Heart left ventricle (tissue), 16 donors: ENCODE measurements at regions not wholly inside any gene's neighbourhood (a gene's known extent, or its start where the extent isn't known, plus 50 kb on each side); places are given as distances from the start of the nearest gene placed in this dataset.

Experiments
- ATAC-seq, 4 donors: fragments of 200-7000 bp; cut with Tn5 transposase; one replicate each; pipeline ENCODE4 v1.9.1; 2020 to 2022; ENCODE audit warnings: moderate library complexity in 4 of 4, mild to moderate bottlenecking in 3 of 4, moderate number of reproducible peaks in 1 of 4
- DNase-seq, 5 donors: peaks; one replicate each; pipeline ENCODE4 v3.0.0-alpha.2; 2020
- H3K27ac ChIP-seq, 12 donors: fragments of 200-600 bp; sonication (generic) in 4 of 12; one replicate each; pipeline versions ENCODE4 v1.5.0 to v1.8.0; 2016 to 2022; ENCODE audit warnings: mild to moderate bottlenecking in 2 of 12
- H3K27me3 ChIP-seq, 9 donors: fragments of 200-600 bp; sonication (generic) in 2 of 9; one replicate each; pipeline versions ENCODE4 v1.5.1 to v1.8.0; 2016 to 2022; ENCODE audit warnings: mild to moderate bottlenecking in 3 of 9
- H3K36me3 ChIP-seq, 9 donors: fragments of 200-600 bp; sonication (generic) in 2 of 9; one replicate each; pipeline versions ENCODE4 v1.5.0 to v1.8.0; 2018 to 2022; ENCODE audit warnings: mild to moderate bottlenecking in 2 of 9
- H3K4me1 ChIP-seq, 12 donors: fragments of 200-600 bp; sonication (generic) in 4 of 12; one replicate each; pipeline versions ENCODE4 v1.5.0 to v1.8.0; 2016 to 2022; ENCODE audit warnings: mild to moderate bottlenecking in 3 of 12
- H3K4me3 ChIP-seq, 12 donors: fragments of 200-600 bp; sonication (generic) in 4 of 12; one replicate each; pipeline versions ENCODE4 v1.5.0 to v1.8.0; 2017 to 2022; ENCODE audit warnings: mild to moderate bottlenecking in 9 of 12, moderate library complexity in 4 of 12
- H3K9me3 ChIP-seq, 12 donors: fragments of 200-600 bp; sonication (generic) in 4 of 12; one replicate each; pipeline versions ENCODE4 v1.5.0 to v1.8.0; 2016 to 2022; ENCODE audit warnings: mild to moderate bottlenecking in 1 of 12
- CTCF ChIP-seq, 12 donors: fragments of 200-600 bp; sonication (generic) in 4 of 12; IDR thresholded peaks; one replicate each; pipeline versions ENCODE4 v1.5.0 to v1.8.0; 2018 to 2022; ENCODE audit warnings: antibody characterized with exemption in 12 of 12, mild to moderate bottlenecking in 5 of 12
- POLR2A ChIP-seq, 2 donors: fragments of 450-650 bp; IDR thresholded peaks; one replicate each; pipeline ENCODE4 v1.6.1; 2017; ENCODE audit warnings: antibody characterized with exemption in 2 of 2, mild to moderate bottlenecking in 2 of 2, moderate library complexity in 2 of 2
- WGBS, 4 donors: extraction: QIAGEN DNeasy Blood & Tissue Kit in 2 of 4; methylation state at CpG; one replicate each; pipeline versions ENCODE4 v1.1.5 to v1.1.7; 2013 to 2018; 5-methylcytosine and 5-hydroxymethylcytosine counted together
- intact Hi-C, 10 donors: fragments of 100-400 bp; cut with DNase I; formaldehyde crosslinking; loops; one replicate each; pipeline versions ENCODE4 v1.11.1 to v1.14.2; 2022
- donor health status: ischemic (EF 13 %, LVEDD 7.1; RV severe dilation, severe dysfunction).
- donor health status: healthy with polysubstance abuse.
- donor health status: DM: no; HTN: yes; CAD: no.
- donor health status: DM: no; HTN: no; CAD: no.
- donor health status: ischemic (EF 25% LVEDD 6.9; RV normal size, moderate dysfunction).
- donor health status: ischemic (EF 25% LVEDD 5.7; RV mildly dilated, moderate dysfunction).
- donor health status: healthy.
- donor health status: DM: yes; HTN: yes; CAD: no.
- donor health status: ischemic (EF 35%, LVEDD 5.7; RV mildly dilated, moderate dysfunction).
- donor health status: nonischemic (EF 11% LVEDD 7.7; RV severe dilation, severe dysfunction).
- donor health status: DM: yes; HTN: yes; CAD: no.
- donor health status: PGD.
- donor health status: ischemic (EF 29% LVEDD 5.4; RV normal size, mild dysfunction).
- donor health status: nonischemic (EF 23%, LVEDD 6.1; RV moderate dilation, normal function).

DNA sequence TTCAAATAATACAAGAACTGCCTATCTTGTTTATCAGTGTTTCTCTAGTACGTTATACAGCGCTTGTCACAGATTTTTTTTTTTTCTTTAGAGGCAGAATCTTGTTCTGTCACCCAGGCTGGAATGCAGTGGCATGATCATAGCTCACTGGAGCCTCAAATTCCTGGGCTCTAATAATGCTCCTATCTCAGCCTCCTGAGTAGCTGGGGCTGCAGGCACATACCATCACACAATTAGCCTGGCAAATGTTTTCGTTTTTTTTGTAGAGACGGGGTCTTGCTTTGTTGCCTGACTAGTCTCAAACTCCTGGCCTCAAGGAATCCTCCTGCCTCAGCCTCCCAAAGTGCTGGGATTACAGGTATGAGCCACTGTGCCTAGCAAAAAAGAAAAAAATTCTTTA lies 66.0 kb upstream of the FREM2 start:
- no peaks in the 10 kb centered on the region for H3K9me3 ChIP-seq
- DNase-seq (no peak), ATAC-seq (no peak)
- WGBS, 4 donors, result 52 to 58% (median 55%) methylated on average over 4 of the region's 4 CpGs
- no peak overlapping the region for H3K4me3 ChIP-seq
- no peaks in the 10 kb centered on the region for H3K27me3 ChIP-seq
- intact Hi-C loops, result no loop called here
- no peaks in the 10 kb centered on the region for H3K4me1 ChIP-seq
- no peak overlapping the region for H3K27ac ChIP-seq
- TF ChIP-seq POLR2A (IDR thresholded peaks at IDR 0.05) (no peak), CTCF (IDR thresholded peaks at IDR 0.05) (no peak)
- H3K36me3 ChIP-seq, result no peaks in the 10 kb centered on the region

DNA sequence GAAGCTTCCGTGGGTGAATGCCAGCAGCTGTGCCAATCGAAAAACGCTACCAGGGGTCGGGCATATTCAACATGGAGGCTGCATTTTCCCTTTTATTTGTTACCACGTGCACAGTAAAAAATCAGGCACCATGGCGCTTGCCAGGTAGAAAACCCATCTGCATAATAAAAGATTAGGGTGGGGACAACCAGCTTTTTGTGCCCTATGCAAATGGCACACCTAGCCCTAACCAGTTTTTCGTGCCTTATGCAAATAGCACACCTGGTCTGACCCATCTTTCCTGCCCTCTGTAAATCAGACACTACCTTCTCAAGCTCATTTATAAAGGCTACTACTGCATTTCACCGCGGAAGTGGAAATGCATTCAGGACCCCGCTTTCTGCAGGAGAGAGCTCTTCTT lies 62.1 kb upstream of the FREM2 start:
- WGBS, 4 donors, result 54 to 62% (median 56%) methylated on average over 10 of the region's 10 CpGs
- H3K4me1 ChIP-seq, result no peaks in the 10 kb centered on the region
- ATAC-seq, result no peak

GRCh38 chr13:38628554-38628953 lies 58.3 kb upstream of the FREM2 start:
- TF ChIP-seq CTCF (IDR thresholded peaks at IDR 0.05) (no peak), POLR2A (IDR thresholded peaks at IDR 0.05) (no peak)
- ATAC-seq, result no peak
- Histone ChIP-seq H3K27me3 (no peaks in the 10 kb centered on the region), H3K9me3 (no peaks in the 10 kb centered on the region), H3K36me3 (no peaks in the 10 kb centered on the region), H3K4me3 (no peak overlapping the region), H3K27ac (no peak overlapping the region), H3K4me1 (no peaks in the 10 kb centered on the region)
- DNase-seq, result no peak
- intact Hi-C loops, result no loop called here
- WGBS, 4 donors, result 48 to 73% (median 70%) methylated on average over 1 of the region's 1 CpG

More for the DNA sequence above, 62.1 kb upstream of the FREM2 start:
- Histone ChIP-seq H3K27me3 (no peaks in the 10 kb centered on the region), H3K4me3 (no peak overlapping the region), H3K27ac (no peak overlapping the region), H3K9me3 (no peaks in the 10 kb centered on the region), H3K36me3 (no peaks in the 10 kb centered on the region)
- no peak for DNase-seq
- TF ChIP-seq POLR2A (IDR thresholded peaks at IDR 0.05) (no peak), CTCF (IDR thresholded peaks at IDR 0.05) (no peak)
- intact Hi-C loops, result no loop called here

- Histone ChIP-seq H3K27ac (no peak overlapping the region), H3K27me3 (no peaks in the 10 kb centered on the region), H3K4me3 (no peak overlapping the region), H3K4me1 (no peaks in the 10 kb centered on the region), H3K9me3 (no peaks in the 10 kb centered on the region), H3K36me3 (no peaks in the 10 kb centered on the region)
- DNase-seq, result no peak
- no peak for TF ChIP-seq POLR2A (IDR thresholded peaks at IDR 0.05)
- TF ChIP-seq CTCF (IDR thresholded peaks at IDR 0.05), result no peak
- WGBS, 4 donors, result 59 to 69% (median 65%) methylated on average over 4 of the region's 4 CpGs
- ATAC-seq, result no peak
- intact Hi-C loops, result loop anchor here in 1 of 10 donors (10.0 kb wide), 1 partner anchor 536 kb away; no protein-coding TSS in a partner anchor
These were observed 56.1 kb upstream of the FREM2 start for GRCh38 chr13:38630780-38631179.
